Suprapubic skin (tissue), 4 donors: ENCODE measurements at regions not wholly inside any gene's neighbourhood (a gene's known extent, or its start where the extent isn't known, plus 50 kb on each side); places are given as distances from the start of the nearest gene placed in this dataset.

Experiments used
- DNase-seq, 2 donors: peaks; one replicate each; pipeline ENCODE4 v3.0.0-alpha.2; 2019; ENCODE audit warnings: low spot score in 2 of 2
- H3K27ac ChIP-seq: fragments of 200-600 bp; sonication (generic); one replicate; pipeline ENCODE4 v1.5.1; 2019
- H3K27me3 ChIP-seq: fragments of 200-600 bp; sonication (generic); one replicate; pipeline ENCODE4 v1.5.1; 2019
- H3K36me3 ChIP-seq: fragments of 200-600 bp; sonication (generic); one replicate; pipeline ENCODE4 v1.5.1; 2019
- H3K4me1 ChIP-seq: fragments of 200-600 bp; sonication (generic); one replicate; pipeline ENCODE4 v1.5.1; 2019
- H3K4me3 ChIP-seq: fragments of 200-600 bp; sonication (generic); one replicate; pipeline ENCODE4 v1.5.1; 2019; ENCODE audit warnings: mild to moderate bottlenecking
- H3K9me3 ChIP-seq: fragments of 200-600 bp; sonication (generic); one replicate; pipeline ENCODE4 v1.5.1; 2019
- CTCF ChIP-seq, 2 donors: fragments of 200-600 bp in 1 of 2; fragments of 450-650 bp in 1 of 2; sonication (generic) in 1 of 2; IDR thresholded peaks; one replicate each; pipeline ENCODE4 v1.5.1; 2016 to 2019; ENCODE audit warnings: antibody characterized with exemption in 2 of 2, mild to moderate bottlenecking in 1 of 2, moderate library complexity in 1 of 2
- EP300 ChIP-seq: sonication (generic); formaldehyde crosslinking; IDR thresholded peaks from one replicate; pipeline ENCODE4 v1.6.1; 2017; ENCODE audit warnings: antibody characterized with exemption
- POLR2A ChIP-seq, 2 donors: fragments of 450-650 bp; IDR thresholded peaks; one replicate each; pipeline ENCODE4 v1.6.1; 2017; ENCODE audit warnings: antibody characterized with exemption in 2 of 2, mild to moderate bottlenecking in 2 of 2, moderate library complexity in 2 of 2
- POLR2AphosphoS5 ChIP-seq, 3 donors: sonication (generic); formaldehyde crosslinking; IDR thresholded peaks; one replicate each; pipeline ENCODE4 v1.6.1; 2017; ENCODE audit warnings: antibody characterized with exemption in 3 of 3
- WGBS: methylation state at CpG from one replicate; pipeline ENCODE4 v1.1.5; 2018; 5-methylcytosine and 5-hydroxymethylcytosine counted together

GRCh38 chr12:114504311-114504710, 98.4 kb upstream of the TBX5 start:
- WGBS = 48% methylated on average over 3 of the region's 3 CpGs
- TF ChIP-seq CTCF (IDR thresholded peaks at IDR 0.05) (no peak), POLR2A (IDR thresholded peaks at IDR 0.05) (no peak), EP300 (no peak), POLR2AphosphoS5 (IDR thresholded peaks at IDR 0.05) (no peak)
- Histone ChIP-seq H3K27ac (no peak overlapping the region), H3K4me3 (no peak overlapping the region), H3K27me3 (peaks cover 50% of the 10 kb centered on the region), H3K36me3 (no peaks in the 10 kb centered on the region), H3K9me3 (no peaks in the 10 kb centered on the region), H3K4me1 (no peaks in the 10 kb centered on the region)
- DNase-seq = no peak

- peaks cover 78% of the 10 kb centered on the region for H3K27me3 ChIP-seq
- H3K9me3 ChIP-seq = no peaks in the 10 kb centered on the region
- H3K36me3 ChIP-seq = no peaks in the 10 kb centered on the region
- DNase-seq = no peak
- TF ChIP-seq POLR2AphosphoS5 (IDR thresholded peaks at IDR 0.05) (no peak), EP300 (no peak), POLR2A (IDR thresholded peaks at IDR 0.05) (no peak), CTCF (IDR thresholded peaks at IDR 0.05) (no peak)
- H3K27ac ChIP-seq = no peak overlapping the region
- no peaks in the 10 kb centered on the region for H3K4me1 ChIP-seq
- no peak overlapping the region for H3K4me3 ChIP-seq
- WGBS = 22% methylated on average over 7 of the region's 7 CpGs
Observed at GRCh38 chr12:114501474-114501807, 95.5 kb upstream of the TBX5 start.

- Histone ChIP-seq H3K4me3 (no peak overlapping the region), H3K27me3 (peaks cover 83% of the 10 kb centered on the region), H3K27ac (no peak overlapping the region), H3K36me3 (no peaks in the 10 kb centered on the region), H3K9me3 (no peaks in the 10 kb centered on the region), H3K4me1 (no peaks in the 10 kb centered on the region)
- DNase-seq = no peak
- WGBS = 24% methylated on average over 19 of the region's 20 CpGs
- TF ChIP-seq POLR2A (IDR thresholded peaks at IDR 0.05) (no peak), CTCF (IDR thresholded peaks at IDR 0.05) (no peak), EP300 (no peak)
Observed at GRCh38 chr12:114500775-114501473, 95.0 kb upstream of the TBX5 start.

- no peak overlapping the region for H3K27ac ChIP-seq
- whole genome bisulfite sequencing = 33% methylated on average over 2 of the region's 2 CpGs
- no peaks in the 10 kb centered on the region for H3K36me3 ChIP-seq
- no peak overlapping the region for H3K4me3 ChIP-seq
- DNase-seq = no peak
- H3K4me1 ChIP-seq = no peaks in the 10 kb centered on the region
- TF ChIP-seq POLR2AphosphoS5 (IDR thresholded peaks at IDR 0.05) (no peak), POLR2A (IDR thresholded peaks at IDR 0.05) (no peak), EP300 (no peak), CTCF (IDR thresholded peaks at IDR 0.05) (no peak)
- peaks cover 84% of the 10 kb centered on the region for H3K27me3 ChIP-seq
- H3K9me3 ChIP-seq = no peaks in the 10 kb centered on the region
Observed at GRCh38 chr12:114500131-114500530, 94.2 kb upstream of the TBX5 start.

- Histone ChIP-seq H3K36me3 (no peaks in the 10 kb centered on the region), H3K9me3 (no peaks in the 10 kb centered on the region), H3K4me1 (no peaks in the 10 kb centered on the region), H3K27ac (no peak overlapping the region), H3K4me3 (no peak overlapping the region), H3K27me3 (peaks cover 89% of the 10 kb centered on the region)
- WGBS = 68% methylated on average over 5 of the region's 5 CpGs
- TF ChIP-seq EP300 = no peak
- no peak for TF ChIP-seq POLR2AphosphoS5 (IDR thresholded peaks at IDR 0.05)
- TF ChIP-seq POLR2A (IDR thresholded peaks at IDR 0.05) = no peak
- no peak for TF ChIP-seq CTCF (IDR thresholded peaks at IDR 0.05)
- DNase-seq = no peak
Observed at GRCh38 chr12:114499338-114499737, 93.4 kb upstream of the TBX5 start.
